ENCODE measurements at regions not wholly inside any gene's neighbourhood (a gene's known extent, or its start where the extent isn't known, plus 50 kb on each side); places are given as distances from the start of the nearest gene placed in this dataset.

DNA sequence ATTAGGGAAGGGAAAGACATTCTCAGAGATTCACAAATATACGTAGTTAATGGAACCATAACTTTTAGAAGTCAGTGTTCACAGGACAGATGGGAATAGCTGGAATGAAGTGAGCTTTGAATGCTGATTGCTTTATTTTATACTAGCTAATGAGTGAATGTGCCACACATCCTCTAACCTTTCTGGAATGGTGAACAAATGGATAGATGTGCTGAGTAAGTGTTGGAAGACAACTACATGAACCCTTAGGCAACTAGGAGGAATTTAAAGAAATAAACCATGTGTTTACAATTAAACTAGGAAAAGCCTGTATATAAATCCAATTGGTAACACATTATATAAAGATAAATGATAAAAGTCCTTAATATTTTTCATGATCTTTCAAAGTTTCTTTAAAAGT, 91.6 kb upstream of the LIMCH1 start:
- H3K27ac Mint-ChIP-seq: no peak overlapping the region
- Histone ChIP-seq H3K4me3 (ENCODE audit: low read length) (no peak overlapping the region), H3K9me3 (ENCODE audit: control insufficient read depth in 1 of 2, insufficient read depth in 1 of 2, low read length in 2 of 2) (no peaks in the 10 kb centered on the region), H3K36me3 (ENCODE audit: insufficient read depth, low read length) (no peaks in the 10 kb centered on the region), H3K27me3 (ENCODE audit: control insufficient read depth in 1 of 2, insufficient read depth in 2 of 2, low read length in 2 of 2) (no peaks in the 10 kb centered on the region), H3K27ac (ENCODE audit: low read depth in 1 of 2, low read length in 2 of 2) (no peak overlapping the region), H3K4me1 (ENCODE audit: insufficient read depth, low read length) (no peaks in the 10 kb centered on the region)
- H3K4me1 Mint-ChIP-seq (ENCODE audit: low read depth): no peaks in the 10 kb centered on the region
- CTCF ChIA-PET: no interaction called here
- H3K9me3 Mint-ChIP-seq: no peaks in the 10 kb centered on the region
- DNase-seq (no peak), ATAC-seq (ENCODE audit: poor library complexity) (no peak)
- TF ChIP-seq, protein P1, sequence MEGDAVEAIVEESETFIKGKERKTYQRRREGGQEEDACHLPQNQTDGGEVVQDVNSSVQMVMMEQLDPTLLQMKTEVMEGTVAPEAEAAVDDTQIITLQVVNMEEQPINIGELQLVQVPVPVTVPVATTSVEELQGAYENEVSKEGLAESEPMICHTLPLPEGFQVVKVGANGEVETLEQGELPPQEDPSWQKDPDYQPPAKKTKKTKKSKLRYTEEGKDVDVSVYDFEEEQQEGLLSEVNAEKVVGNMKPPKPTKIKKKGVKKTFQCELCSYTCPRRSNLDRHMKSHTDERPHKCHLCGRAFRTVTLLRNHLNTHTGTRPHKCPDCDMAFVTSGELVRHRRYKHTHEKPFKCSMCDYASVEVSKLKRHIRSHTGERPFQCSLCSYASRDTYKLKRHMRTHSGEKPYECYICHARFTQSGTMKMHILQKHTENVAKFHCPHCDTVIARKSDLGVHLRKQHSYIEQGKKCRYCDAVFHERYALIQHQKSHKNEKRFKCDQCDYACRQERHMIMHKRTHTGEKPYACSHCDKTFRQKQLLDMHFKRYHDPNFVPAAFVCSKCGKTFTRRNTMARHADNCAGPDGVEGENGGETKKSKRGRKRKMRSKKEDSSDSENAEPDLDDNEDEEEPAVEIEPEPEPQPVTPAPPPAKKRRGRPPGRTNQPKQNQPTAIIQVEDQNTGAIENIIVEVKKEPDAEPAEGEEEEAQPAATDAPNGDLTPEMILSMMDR (IDR thresholded peaks at IDR 0.05): no peak
- no peak overlapping the region for H3K4me3 Mint-ChIP-seq
- no peaks in the 10 kb centered on the region for H3K27me3 Mint-ChIP-seq
- POLR2A ChIA-PET: no interaction called here
- intact Hi-C loops (cut with DNase I, micrococcal nuclease): no loop called here
- no peaks in the 10 kb centered on the region for H3K36me3 Mint-ChIP-seq (ENCODE audit: low read depth)

DNA sequence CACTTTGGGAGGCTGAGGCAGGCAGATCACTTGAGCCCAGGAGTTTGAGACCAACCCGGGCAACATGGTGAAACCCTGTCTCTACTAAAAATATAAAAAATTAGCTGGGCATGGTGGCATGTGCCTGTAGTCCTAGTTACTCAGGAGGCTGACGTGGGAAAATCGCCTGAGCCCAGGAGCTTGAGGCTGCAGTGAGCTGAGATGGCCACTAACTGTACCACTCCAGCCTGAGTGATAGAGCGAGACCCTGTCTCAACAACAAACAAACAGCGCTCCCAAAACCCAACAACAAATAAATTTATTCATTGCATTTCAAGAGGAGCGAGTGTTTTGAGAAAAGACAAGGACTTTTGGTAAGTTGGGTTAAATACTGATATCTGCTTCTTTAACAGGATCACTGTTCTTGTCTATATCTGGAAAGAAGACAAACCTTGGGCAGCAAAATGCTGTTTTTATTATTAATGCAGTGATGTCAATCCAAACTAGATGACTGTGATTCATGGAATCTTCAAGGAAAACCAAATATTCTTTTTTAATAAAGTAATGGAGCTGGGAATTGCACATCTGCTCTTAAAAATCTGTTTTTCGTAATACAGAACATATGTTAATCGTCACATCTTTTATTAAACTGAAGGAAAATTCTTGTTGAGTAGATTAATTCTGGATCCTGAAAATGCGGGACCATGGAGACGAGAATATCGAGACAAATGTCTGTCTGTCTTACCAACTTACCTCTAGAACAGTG, 90.8 kb upstream of the LIMCH1 start:
- Histone ChIP-seq H3K27me3 (ENCODE audit: control insufficient read depth in 1 of 2, insufficient read depth in 2 of 2, low read length in 2 of 2) (no peaks in the 10 kb centered on the region), H3K9me3 (ENCODE audit: control insufficient read depth in 1 of 2, insufficient read depth in 1 of 2, low read length in 2 of 2) (no peaks in the 10 kb centered on the region), H3K4me1 (ENCODE audit: insufficient read depth, low read length) (no peaks in the 10 kb centered on the region), H3K27ac (ENCODE audit: low read depth in 1 of 2, low read length in 2 of 2) (no peak overlapping the region), H3K4me3 (ENCODE audit: low read length) (no peak overlapping the region), H3K36me3 (ENCODE audit: insufficient read depth, low read length) (no peaks in the 10 kb centered on the region)
- Mint-ChIP-seq H3K36me3 (ENCODE audit: low read depth) (no peaks in the 10 kb centered on the region), H3K4me3 (no peak overlapping the region), H3K27ac (no peak overlapping the region), H3K4me1 (ENCODE audit: low read depth) (no peaks in the 10 kb centered on the region), H3K27me3 (no peaks in the 10 kb centered on the region), H3K9me3 (no peaks in the 10 kb centered on the region)
- no peak for DNase-seq
- intact Hi-C loops (cut with DNase I, micrococcal nuclease): no loop called here
- TF ChIP-seq, protein P1 (IDR thresholded peaks at IDR 0.05): no peak
- POLR2A ChIA-PET: no interaction called here
- ATAC-seq (ENCODE audit: poor library complexity): no peak
- CTCF ChIA-PET: no interaction called here

DNA sequence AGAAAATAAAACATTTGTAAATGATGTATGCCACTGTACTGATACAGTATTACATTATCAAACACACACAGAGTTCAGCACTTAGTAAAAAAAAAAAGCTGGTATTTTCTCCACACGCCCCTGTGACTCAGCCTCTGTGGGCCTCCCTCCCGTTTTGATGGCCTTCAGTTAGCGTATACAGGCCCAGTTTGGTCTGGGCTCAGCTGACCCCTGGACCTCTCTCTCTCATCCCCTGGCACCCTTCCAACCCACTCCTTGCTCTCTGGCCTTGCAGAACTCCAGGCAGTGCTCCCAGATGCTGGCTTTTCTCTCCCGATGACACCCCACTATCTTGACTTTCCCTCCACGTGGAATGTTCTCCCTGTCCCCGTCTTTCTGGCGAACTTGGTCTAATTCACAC, 89.0 kb upstream of the LIMCH1 start:
- Mint-ChIP-seq H3K27me3 (no peaks in the 10 kb centered on the region), H3K4me1 (ENCODE audit: low read depth) (no peaks in the 10 kb centered on the region), H3K36me3 (ENCODE audit: low read depth) (no peaks in the 10 kb centered on the region), H3K9me3 (no peaks in the 10 kb centered on the region), H3K27ac (no peak overlapping the region), H3K4me3 (no peak overlapping the region)
- ChIA-PET POLR2A (no interaction called here), CTCF (no interaction called here)
- ATAC-seq (ENCODE audit: poor library complexity): no peak
- H3K4me1 ChIP-seq (ENCODE audit: insufficient read depth, low read length): no peaks in the 10 kb centered on the region
- no peaks in the 10 kb centered on the region for H3K9me3 ChIP-seq (ENCODE audit: control insufficient read depth in 1 of 2, insufficient read depth in 1 of 2, low read length in 2 of 2)
- no peak overlapping the region for H3K4me3 ChIP-seq (ENCODE audit: low read length)
- H3K27ac ChIP-seq (ENCODE audit: low read depth in 1 of 2, low read length in 2 of 2): no peak overlapping the region
- TF ChIP-seq, protein P1 (IDR thresholded peaks at IDR 0.05): no peak
- H3K36me3 ChIP-seq (ENCODE audit: insufficient read depth, low read length): no peaks in the 10 kb centered on the region
- intact Hi-C loops (cut with DNase I, micrococcal nuclease): no loop called here
- no peaks in the 10 kb centered on the region for H3K27me3 ChIP-seq (ENCODE audit: control insufficient read depth in 1 of 2, insufficient read depth in 2 of 2, low read length in 2 of 2)
- no peak for DNase-seq
